Activated CD4-positive, alpha-beta T cell treated with anti-CD3 and anti-CD28 coated beads, Interleukin-2, amount 10 ng/mL, durations not matched to agents 7 days and 5 days (primary cell): ENCODE measurements at regions not wholly inside any gene's neighbourhood (a gene's known extent, or its start where the extent isn't known, plus 50 kb on each side); places are given as distances from the start of the nearest gene placed in this dataset.

Experiments used
- CTCF ChIA-PET: fragments of 350-600 bp; sonication (Branson Sonifier 250); formaldehyde crosslinking; loops from one replicate; lab custom pipeline; 2021; ENCODE audit warnings: antibody characterized with exemption; lab: Charles Lee
- POLR2A ChIA-PET: fragments of 350-600 bp; sonication (Branson Sonifier 250); formaldehyde crosslinking; loops from one replicate; lab custom pipeline; 2021; ENCODE audit warnings: antibody characterized with exemption; lab: Charles Lee
- DNase-seq: peaks from one replicate; pipeline ENCODE4 v3.0.0-alpha.2; 2020
- H3K27ac Mint-ChIP-seq: one replicate; pipeline ENCODE4 v1.8.0; 2021; ENCODE audit warnings: mild to moderate bottlenecking, moderate library complexity, mixed read lengths
- H3K27me3 Mint-ChIP-seq: one replicate; pipeline ENCODE4 v1.8.0; 2021; ENCODE audit warnings: mixed read lengths
- H3K36me3 Mint-ChIP-seq: one replicate; pipeline ENCODE4 v1.8.0; 2021; ENCODE audit warnings: low read depth, mixed read lengths
- H3K4me1 Mint-ChIP-seq: one replicate; pipeline ENCODE4 v1.8.0; 2021; ENCODE audit warnings: mixed read lengths
- H3K4me3 Mint-ChIP-seq: one replicate; pipeline ENCODE4 v1.8.0; 2021; ENCODE audit warnings: mild to moderate bottlenecking, moderate library complexity, mixed read lengths
- H3K9me3 Mint-ChIP-seq: one replicate; pipeline ENCODE4 v1.8.0; 2021; ENCODE audit warnings: mixed read lengths

GRCh38 chr14:97866195-97866594, 1069.0 kb downstream of the VRK1 start:
- no peak for DNase-seq
- Mint-ChIP-seq H3K4me3 (no peak overlapping the region), H3K4me1 (peaks cover 4% of the 10 kb centered on the region), H3K27ac (no peak overlapping the region), H3K36me3 (peaks cover 5% of the 10 kb centered on the region), H3K27me3 (no peaks in the 10 kb centered on the region), H3K9me3 (peaks cover 6% of the 10 kb centered on the region)
- ChIA-PET POLR2A (no interaction called here), CTCF (no interaction called here)

- H3K27me3 Mint-ChIP-seq, result no peaks in the 10 kb centered on the region
- no peak overlapping the region for H3K27ac Mint-ChIP-seq
- peaks cover 4% of the 10 kb centered on the region for H3K4me1 Mint-ChIP-seq
- no peak overlapping the region for H3K4me3 Mint-ChIP-seq
- peaks cover 5% of the 10 kb centered on the region for H3K36me3 Mint-ChIP-seq
- no peak for DNase-seq
- H3K9me3 Mint-ChIP-seq, result peaks cover 6% of the 10 kb centered on the region
- POLR2A ChIA-PET, result no interaction called here
- CTCF ChIA-PET, result no interaction called here
Observed at GRCh38 chr14:97866664-97867063, 1069.5 kb downstream of the VRK1 start.

GRCh38 chr14:97873291-97873690, 1076.1 kb downstream of the VRK1 start:
- Mint-ChIP-seq H3K4me1 (peaks cover 20% of the 10 kb centered on the region), H3K27ac (no peak overlapping the region), H3K4me3 (no peak overlapping the region), H3K27me3 (no peaks in the 10 kb centered on the region), H3K36me3 (peaks cover 5% of the 10 kb centered on the region), H3K9me3 (peaks cover 4% of the 10 kb centered on the region)
- ChIA-PET CTCF (no interaction called here), POLR2A (no interaction called here)
- DNase-seq, result no peak

- H3K4me1 Mint-ChIP-seq, result peaks cover 31% of the 10 kb centered on the region
- peaks cover 13% of the 10 kb centered on the region for H3K36me3 Mint-ChIP-seq
- H3K27me3 Mint-ChIP-seq, result no peaks in the 10 kb centered on the region
- no peak overlapping the region for H3K27ac Mint-ChIP-seq
- no peak overlapping the region for H3K4me3 Mint-ChIP-seq
- peak; percentile 14 for DNase-seq
- H3K9me3 Mint-ChIP-seq, result peaks cover 7% of the 10 kb centered on the region
- CTCF ChIA-PET, result interaction anchor here (1.2 to 1.5 kb wide), 2 partner anchors 24 to 103 kb away, joined by 3 read pairs; no protein-coding TSS in a partner anchor
- POLR2A ChIA-PET, result interaction anchor here (0.6 kb wide), 1 partner anchor 1412 kb away, joined by 3 read pairs; no protein-coding TSS in a partner anchor
Observed at GRCh38 chr14:97874394-97874793, 1077.2 kb downstream of the VRK1 start.

GRCh38 chr14:97878206-97878605, 1081.0 kb downstream of the VRK1 start:
- no peaks in the 10 kb centered on the region for H3K27me3 Mint-ChIP-seq
- POLR2A ChIA-PET, result no interaction called here
- DNase-seq, result no peak
- H3K27ac Mint-ChIP-seq, result peak overlapping the region; percentile 27
- peaks cover 21% of the 10 kb centered on the region for H3K9me3 Mint-ChIP-seq
- H3K4me3 Mint-ChIP-seq, result no peak overlapping the region
- peaks cover 40% of the 10 kb centered on the region for H3K4me1 Mint-ChIP-seq
- CTCF ChIA-PET, result no interaction called here
- H3K36me3 Mint-ChIP-seq, result peaks cover 15% of the 10 kb centered on the region

- Mint-ChIP-seq H3K4me1 (peaks cover 38% of the 10 kb centered on the region), H3K27me3 (no peaks in the 10 kb centered on the region), H3K36me3 (peaks cover 15% of the 10 kb centered on the region), H3K9me3 (peaks cover 21% of the 10 kb centered on the region), H3K27ac (peak overlapping the region; percentile 76), H3K4me3 (no peak overlapping the region)
- peak; percentile 48 for DNase-seq
- ChIA-PET POLR2A (no interaction called here), CTCF (no interaction called here)
Observed at GRCh38 chr14:97878727-97879126, 1081.5 kb downstream of the VRK1 start.

- Mint-ChIP-seq H3K4me1 (peaks cover 1% of the 10 kb centered on the region), H3K4me3 (no peak overlapping the region), H3K27ac (no peak overlapping the region), H3K9me3 (peaks cover 15% of the 10 kb centered on the region), H3K27me3 (no peaks in the 10 kb centered on the region), H3K36me3 (peaks cover 5% of the 10 kb centered on the region)
- CTCF ChIA-PET, result no interaction called here
- POLR2A ChIA-PET, result no interaction called here
- no peak for DNase-seq
Observed at GRCh38 chr14:97887690-97888089, 1090.5 kb downstream of the VRK1 start.

- peaks cover 5% of the 10 kb centered on the region for H3K36me3 Mint-ChIP-seq
- ChIA-PET POLR2A (no interaction called here), CTCF (no interaction called here)
- H3K4me1 Mint-ChIP-seq, result peaks cover 1% of the 10 kb centered on the region
- H3K27me3 Mint-ChIP-seq, result no peaks in the 10 kb centered on the region
- no peak for DNase-seq
- no peak overlapping the region for H3K4me3 Mint-ChIP-seq
- H3K27ac Mint-ChIP-seq, result no peak overlapping the region
- peaks cover 13% of the 10 kb centered on the region for H3K9me3 Mint-ChIP-seq
Observed at GRCh38 chr14:97888331-97888730, 1091.1 kb downstream of the VRK1 start.

- H3K4me1 Mint-ChIP-seq, result no peaks in the 10 kb centered on the region
- no peak for DNase-seq
- ChIA-PET CTCF (interaction anchor here (0.6 to 1.8 kb wide), 3 partner anchors 27 to 45 kb away, joined by 3 read pairs; no protein-coding TSS in a partner anchor), POLR2A (no interaction called here)
- H3K27me3 Mint-ChIP-seq, result no peaks in the 10 kb centered on the region
- no peak overlapping the region for H3K4me3 Mint-ChIP-seq
- no peak overlapping the region for H3K27ac Mint-ChIP-seq
- H3K36me3 Mint-ChIP-seq, result peaks cover 2% of the 10 kb centered on the region
- H3K9me3 Mint-ChIP-seq, result peaks cover 10% of the 10 kb centered on the region
Observed at GRCh38 chr14:97891515-97891914, 1094.3 kb downstream of the VRK1 start.

- POLR2A ChIA-PET, result no interaction called here
- Mint-ChIP-seq H3K4me3 (no peak overlapping the region), H3K36me3 (no peaks in the 10 kb centered on the region), H3K9me3 (no peaks in the 10 kb centered on the region), H3K27me3 (no peaks in the 10 kb centered on the region), H3K27ac (no peak overlapping the region), H3K4me1 (no peaks in the 10 kb centered on the region)
- CTCF ChIA-PET, result no interaction called here
- DNase-seq, result no peak
Observed at GRCh38 chr14:97894552-97894951, 1097.4 kb downstream of the VRK1 start.

- CTCF ChIA-PET, result interaction anchor here (1.0 to 1.9 kb wide), 2 partner anchors 8 to 10 kb away, joined by 3 to 5 read pairs; no protein-coding TSS in a partner anchor
- DNase-seq, result no peak
- H3K4me1 Mint-ChIP-seq, result no peaks in the 10 kb centered on the region
- no peak overlapping the region for H3K27ac Mint-ChIP-seq
- POLR2A ChIA-PET, result no interaction called here
- H3K36me3 Mint-ChIP-seq, result no peaks in the 10 kb centered on the region
- no peaks in the 10 kb centered on the region for H3K9me3 Mint-ChIP-seq
- H3K27me3 Mint-ChIP-seq, result no peaks in the 10 kb centered on the region
- H3K4me3 Mint-ChIP-seq, result no peak overlapping the region
Observed at GRCh38 chr14:97900196-97900854, 1103.1 kb downstream of the VRK1 start.

- POLR2A ChIA-PET, result no interaction called here
- no peaks in the 10 kb centered on the region for H3K4me1 Mint-ChIP-seq
Observed at GRCh38 chr14:97902630-97903029, 1105.4 kb downstream of the VRK1 start.

GRCh38 chr14:97903821-97904220, 1106.6 kb downstream of the VRK1 start:
- DNase-seq, result no peak
- CTCF ChIA-PET, result interaction anchor here (0.6 kb wide), 1 partner anchor 130 kb away, joined by 3 read pairs; no protein-coding TSS in a partner anchor
- POLR2A ChIA-PET, result no interaction called here
- H3K27ac Mint-ChIP-seq, result no peak overlapping the region
- H3K36me3 Mint-ChIP-seq, result no peaks in the 10 kb centered on the region
- H3K27me3 Mint-ChIP-seq, result no peaks in the 10 kb centered on the region
- H3K4me3 Mint-ChIP-seq, result no peak overlapping the region
- H3K9me3 Mint-ChIP-seq, result peaks cover 3% of the 10 kb centered on the region
- no peaks in the 10 kb centered on the region for H3K4me1 Mint-ChIP-seq

More at GRCh38 chr14:97902630-97903029, 1105.4 kb downstream of the VRK1 start:
- no peak for DNase-seq
- no peaks in the 10 kb centered on the region for H3K36me3 Mint-ChIP-seq
- no peak overlapping the region for H3K27ac Mint-ChIP-seq
- no peak overlapping the region for H3K4me3 Mint-ChIP-seq
- CTCF ChIA-PET, result interaction anchor here (0.6 kb wide), 1 partner anchor 8 kb away, joined by 4 read pairs; no protein-coding TSS in a partner anchor
- H3K9me3 Mint-ChIP-seq, result no peaks in the 10 kb centered on the region
- no peaks in the 10 kb centered on the region for H3K27me3 Mint-ChIP-seq
